ENCODE measurements at regions not wholly inside any gene's neighbourhood (a gene's known extent, or its start where the extent isn't known, plus 50 kb on each side); places are given as distances from the start of the nearest gene placed in this dataset.

DNA sequence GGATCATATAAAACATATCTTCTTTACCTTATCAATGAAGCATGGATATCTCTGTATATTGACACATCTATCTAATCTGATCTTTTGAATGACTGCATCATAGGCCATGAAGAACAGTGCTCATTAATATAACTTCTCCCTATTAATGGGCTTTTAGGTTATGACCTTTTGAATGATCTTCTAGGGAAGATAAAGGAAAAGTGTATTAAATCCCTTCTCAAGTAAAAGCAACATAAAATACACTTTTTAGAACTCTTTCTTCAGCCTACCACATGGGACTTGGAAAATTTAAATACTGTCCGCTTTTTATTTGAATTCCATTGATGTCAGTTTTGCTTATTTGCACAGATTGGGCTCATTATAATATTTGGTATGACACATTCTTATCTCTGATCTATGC is 425.4 kb downstream of the MED13L start:
- H3K36me3 ChIP-seq (ENCODE audit: control insufficient read depth in 4 of 4, insufficient read depth in 3 of 4, low read depth in 1 of 4, low read length in 3 of 4): no peaks in the 10 kb centered on the region
- no peaks in the 10 kb centered on the region for H3K4me1 ChIP-seq (ENCODE audit: control insufficient read depth in 4 of 4, insufficient read depth in 4 of 4, low read length in 3 of 4)
- peaks cover 0 to 3% (median 0%) of the 10 kb centered on the region in 4 donors for H3K27me3 ChIP-seq (ENCODE audit: control insufficient read depth in 4 of 4, insufficient read depth in 4 of 4, low read length in 3 of 4)
- H3K27ac ChIP-seq (ENCODE audit: low read depth in 1 of 2, low read length in 2 of 2): no peak overlapping the region
- no peak overlapping the region for H3K4me3 ChIP-seq (ENCODE audit: low read depth in 1 of 3, low read length in 3 of 3)
- H3K9me3 ChIP-seq (ENCODE audit: control insufficient read depth in 4 of 4, low read length in 3 of 4): peaks cover 0 to 12% (median 6%) of the 10 kb centered on the region in 4 donors
- DNase-seq (ENCODE audit: low spot score): no peak
- H3K9ac ChIP-seq (ENCODE audit: low read depth in 1 of 2, low read length in 2 of 2): no peak overlapping the region
- TF ChIP-seq, protein P1, sequence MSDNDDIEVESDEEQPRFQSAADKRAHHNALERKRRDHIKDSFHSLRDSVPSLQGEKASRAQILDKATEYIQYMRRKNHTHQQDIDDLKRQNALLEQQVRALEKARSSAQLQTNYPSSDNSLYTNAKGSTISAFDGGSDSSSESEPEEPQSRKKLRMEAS (IDR thresholded peaks at IDR 0.05): no peak
- no peak for TF ChIP-seq FOXA2 (IDR thresholded peaks at IDR 0.05)
- no peak for TF ChIP-seq HNF4G (IDR thresholded peaks at IDR 0.05)
- TF ChIP-seq GABPA (IDR thresholded peaks at IDR 0.05 in 1 of 2, conservative IDR thresholded peaks at IDR 0.05 in 1 of 2): no peak
- TF ChIP-seq RXRA (IDR thresholded peaks at IDR 0.05): no peak
- no peak for TF ChIP-seq JUND (IDR thresholded peaks at IDR 0.05)
- WGBS: 93% methylated on average over 1 of the region's 1 CpG

DNA sequence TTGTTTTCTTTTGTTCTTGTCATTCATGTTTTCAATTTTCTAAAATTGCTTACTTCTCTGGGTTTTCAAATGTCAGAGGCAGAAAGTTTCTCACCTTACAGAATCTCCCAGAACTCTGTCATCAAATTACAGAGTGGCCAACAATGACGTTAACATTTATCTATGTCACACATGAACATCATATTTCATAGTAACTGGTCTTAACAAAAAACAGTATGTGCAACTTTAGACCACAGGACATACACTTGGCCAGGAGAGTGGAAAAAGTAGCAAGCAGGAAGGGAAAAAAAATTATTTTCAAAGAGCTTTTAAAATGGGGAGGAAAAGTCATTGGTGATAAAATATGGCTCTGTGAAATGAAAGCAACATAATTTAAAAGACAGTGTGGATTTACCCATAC is 426.5 kb downstream of the MED13L start:
- Histone ChIP-seq H3K9ac (ENCODE audit: low read depth in 1 of 2, low read length in 2 of 2) (no peak overlapping the region), H3K27me3 (ENCODE audit: control insufficient read depth in 4 of 4, insufficient read depth in 4 of 4, low read length in 3 of 4) (peaks cover 0 to 3% (median 0%) of the 10 kb centered on the region in 4 donors), H3K27ac (ENCODE audit: low read depth in 1 of 2, low read length in 2 of 2) (no peak overlapping the region), H3K9me3 (ENCODE audit: control insufficient read depth in 4 of 4, low read length in 3 of 4) (peaks cover 0 to 12% (median 6%) of the 10 kb centered on the region in 4 donors), H3K4me1 (ENCODE audit: control insufficient read depth in 4 of 4, insufficient read depth in 4 of 4, low read length in 3 of 4) (no peaks in the 10 kb centered on the region), H3K36me3 (ENCODE audit: control insufficient read depth in 4 of 4, insufficient read depth in 3 of 4, low read depth in 1 of 4, low read length in 3 of 4) (no peaks in the 10 kb centered on the region), H3K4me3 (ENCODE audit: low read depth in 1 of 3, low read length in 3 of 3) (no peak overlapping the region)
- 81% methylated on average over 1 of the region's 1 CpG for WGBS
- TF ChIP-seq, protein P2, sequence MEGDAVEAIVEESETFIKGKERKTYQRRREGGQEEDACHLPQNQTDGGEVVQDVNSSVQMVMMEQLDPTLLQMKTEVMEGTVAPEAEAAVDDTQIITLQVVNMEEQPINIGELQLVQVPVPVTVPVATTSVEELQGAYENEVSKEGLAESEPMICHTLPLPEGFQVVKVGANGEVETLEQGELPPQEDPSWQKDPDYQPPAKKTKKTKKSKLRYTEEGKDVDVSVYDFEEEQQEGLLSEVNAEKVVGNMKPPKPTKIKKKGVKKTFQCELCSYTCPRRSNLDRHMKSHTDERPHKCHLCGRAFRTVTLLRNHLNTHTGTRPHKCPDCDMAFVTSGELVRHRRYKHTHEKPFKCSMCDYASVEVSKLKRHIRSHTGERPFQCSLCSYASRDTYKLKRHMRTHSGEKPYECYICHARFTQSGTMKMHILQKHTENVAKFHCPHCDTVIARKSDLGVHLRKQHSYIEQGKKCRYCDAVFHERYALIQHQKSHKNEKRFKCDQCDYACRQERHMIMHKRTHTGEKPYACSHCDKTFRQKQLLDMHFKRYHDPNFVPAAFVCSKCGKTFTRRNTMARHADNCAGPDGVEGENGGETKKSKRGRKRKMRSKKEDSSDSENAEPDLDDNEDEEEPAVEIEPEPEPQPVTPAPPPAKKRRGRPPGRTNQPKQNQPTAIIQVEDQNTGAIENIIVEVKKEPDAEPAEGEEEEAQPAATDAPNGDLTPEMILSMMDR (IDR thresholded peaks at IDR 0.05; ENCODE audit: low read depth, low read length, missing input control): no peak
- TF ChIP-seq, protein P3, sequence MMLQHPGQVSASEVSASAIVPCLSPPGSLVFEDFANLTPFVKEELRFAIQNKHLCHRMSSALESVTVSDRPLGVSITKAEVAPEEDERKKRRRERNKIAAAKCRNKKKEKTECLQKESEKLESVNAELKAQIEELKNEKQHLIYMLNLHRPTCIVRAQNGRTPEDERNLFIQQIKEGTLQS (IDR thresholded peaks at IDR 0.05): no peak
- TF ChIP-seq GABPA (IDR thresholded peaks at IDR 0.05 in 1 of 2, conservative IDR thresholded peaks at IDR 0.05 in 1 of 2) (no peak), EGR1 (IDR thresholded peaks at IDR 0.05; ENCODE audit: low read depth in 2 of 2) (no peak), YY1 (IDR thresholded peaks at IDR 0.05) (no peak), RXRA (IDR thresholded peaks at IDR 0.05) (no peak), JUND (IDR thresholded peaks at IDR 0.05) (no peak), FOXA1 (IDR thresholded peaks at IDR 0.05) (no peak), FOXA2 (IDR thresholded peaks at IDR 0.05) (no peak), HNF4G (IDR thresholded peaks at IDR 0.05) (no peak), HNF4A (conservative IDR thresholded peaks at IDR 0.05) (no peak), SP1 (IDR thresholded peaks at IDR 0.05) (no peak), RAD21 (IDR thresholded peaks at IDR 0.05) (no peak), TAF1 (conservative IDR thresholded peaks at IDR 0.05) (no peak), NR2F2 (IDR thresholded peaks at IDR 0.05) (no peak)
- TF ChIP-seq, protein P1 (IDR thresholded peaks at IDR 0.05): no peak
- TF ChIP-seq, protein P4, sequence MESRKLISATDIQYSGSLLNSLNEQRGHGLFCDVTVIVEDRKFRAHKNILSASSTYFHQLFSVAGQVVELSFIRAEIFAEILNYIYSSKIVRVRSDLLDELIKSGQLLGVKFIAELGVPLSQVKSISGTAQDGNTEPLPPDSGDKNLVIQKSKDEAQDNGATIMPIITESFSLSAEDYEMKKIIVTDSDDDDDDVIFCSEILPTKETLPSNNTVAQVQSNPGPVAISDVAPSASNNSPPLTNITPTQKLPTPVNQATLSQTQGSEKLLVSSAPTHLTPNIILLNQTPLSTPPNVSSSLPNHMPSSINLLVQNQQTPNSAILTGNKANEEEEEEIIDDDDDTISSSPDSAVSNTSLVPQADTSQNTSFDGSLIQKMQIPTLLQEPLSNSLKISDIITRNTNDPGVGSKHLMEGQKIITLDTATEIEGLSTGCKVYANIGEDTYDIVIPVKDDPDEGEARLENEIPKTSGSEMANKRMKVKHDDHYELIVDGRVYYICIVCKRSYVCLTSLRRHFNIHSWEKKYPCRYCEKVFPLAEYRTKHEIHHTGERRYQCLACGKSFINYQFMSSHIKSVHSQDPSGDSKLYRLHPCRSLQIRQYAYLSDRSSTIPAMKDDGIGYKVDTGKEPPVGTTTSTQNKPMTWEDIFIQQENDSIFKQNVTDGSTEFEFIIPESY (IDR thresholded peaks at IDR 0.05): no peak
- TF ChIP-seq, protein P5, sequence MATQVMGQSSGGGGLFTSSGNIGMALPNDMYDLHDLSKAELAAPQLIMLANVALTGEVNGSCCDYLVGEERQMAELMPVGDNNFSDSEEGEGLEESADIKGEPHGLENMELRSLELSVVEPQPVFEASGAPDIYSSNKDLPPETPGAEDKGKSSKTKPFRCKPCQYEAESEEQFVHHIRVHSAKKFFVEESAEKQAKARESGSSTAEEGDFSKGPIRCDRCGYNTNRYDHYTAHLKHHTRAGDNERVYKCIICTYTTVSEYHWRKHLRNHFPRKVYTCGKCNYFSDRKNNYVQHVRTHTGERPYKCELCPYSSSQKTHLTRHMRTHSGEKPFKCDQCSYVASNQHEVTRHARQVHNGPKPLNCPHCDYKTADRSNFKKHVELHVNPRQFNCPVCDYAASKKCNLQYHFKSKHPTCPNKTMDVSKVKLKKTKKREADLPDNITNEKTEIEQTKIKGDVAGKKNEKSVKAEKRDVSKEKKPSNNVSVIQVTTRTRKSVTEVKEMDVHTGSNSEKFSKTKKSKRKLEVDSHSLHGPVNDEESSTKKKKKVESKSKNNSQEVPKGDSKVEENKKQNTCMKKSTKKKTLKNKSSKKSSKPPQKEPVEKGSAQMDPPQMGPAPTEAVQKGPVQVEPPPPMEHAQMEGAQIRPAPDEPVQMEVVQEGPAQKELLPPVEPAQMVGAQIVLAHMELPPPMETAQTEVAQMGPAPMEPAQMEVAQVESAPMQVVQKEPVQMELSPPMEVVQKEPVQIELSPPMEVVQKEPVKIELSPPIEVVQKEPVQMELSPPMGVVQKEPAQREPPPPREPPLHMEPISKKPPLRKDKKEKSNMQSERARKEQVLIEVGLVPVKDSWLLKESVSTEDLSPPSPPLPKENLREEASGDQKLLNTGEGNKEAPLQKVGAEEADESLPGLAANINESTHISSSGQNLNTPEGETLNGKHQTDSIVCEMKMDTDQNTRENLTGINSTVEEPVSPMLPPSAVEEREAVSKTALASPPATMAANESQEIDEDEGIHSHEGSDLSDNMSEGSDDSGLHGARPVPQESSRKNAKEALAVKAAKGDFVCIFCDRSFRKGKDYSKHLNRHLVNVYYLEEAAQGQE (IDR thresholded peaks at IDR 0.05): no peak
- DNase-seq (ENCODE audit: low spot score): no peak

All from liver (tissue), 8 donors.